Stimulated activated naive CD4-positive, alpha-beta T cell treated with Interleukin-2 at 50 U/mL for 16 hours (primary cell): ENCODE measurements at regions not wholly inside any gene's neighbourhood (a gene's known extent, or its start where the extent isn't known, plus 50 kb on each side); places are given as distances from the start of the nearest gene placed in this dataset.

ENCODE experiments used
- DNase-seq: peaks from one replicate; lab custom pipeline; 2025; lab: John Stamatoyannopoulos, UW

DNA sequence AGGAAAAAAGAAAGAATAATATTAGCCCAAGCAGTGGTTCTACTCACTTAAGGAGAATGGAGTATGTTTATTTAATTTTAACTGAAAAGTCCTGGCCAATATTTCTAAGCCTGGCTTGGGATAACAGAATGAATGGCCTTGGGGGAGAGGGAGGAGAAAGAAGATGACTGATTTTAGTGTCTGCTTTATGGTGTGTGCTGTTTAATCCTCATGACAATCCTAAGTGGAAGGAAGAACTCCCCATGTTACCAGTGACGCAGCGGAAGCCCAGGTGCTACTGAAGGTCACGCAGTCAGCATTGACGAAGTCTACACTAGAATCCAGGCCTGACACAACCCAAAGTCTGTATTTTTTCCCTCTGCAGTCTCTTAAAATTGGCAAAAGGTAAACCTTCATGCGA is 50.5 kb downstream of the PALM2AKAP2 start:
- no peak for DNase-seq

DNA sequence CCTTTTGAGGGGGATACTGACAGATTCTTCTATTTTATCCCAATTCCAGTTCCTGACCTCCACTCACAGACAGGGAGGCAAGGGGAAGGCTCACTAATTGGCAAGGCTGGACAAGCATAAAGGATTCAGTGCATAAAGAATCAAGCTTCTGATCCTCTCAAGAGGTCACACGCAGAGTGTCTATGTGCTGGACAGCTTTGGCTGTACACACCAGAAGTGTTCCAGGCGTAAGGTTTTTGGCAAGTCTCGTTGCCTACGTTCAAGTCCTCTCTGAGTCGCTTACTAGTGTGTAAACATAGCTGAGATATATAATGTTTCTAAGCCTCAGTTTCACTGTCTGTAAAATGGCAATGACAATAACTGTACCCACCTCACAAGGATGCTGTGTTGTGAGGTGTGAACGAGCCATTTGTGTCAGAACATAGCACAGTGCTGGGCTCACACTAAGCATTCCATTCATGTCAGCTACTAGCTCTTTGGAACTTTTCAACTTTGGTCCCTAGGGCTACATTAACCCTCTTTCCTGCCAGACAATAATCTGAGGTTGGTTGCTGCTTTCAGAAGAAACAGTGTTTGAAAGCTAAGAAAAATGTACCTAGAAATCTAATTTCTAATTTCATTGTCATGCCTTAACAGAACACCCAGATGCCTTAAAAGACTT is 52.1 kb downstream of the PALM2AKAP2 start:
- no peak for DNase-seq

DNA sequence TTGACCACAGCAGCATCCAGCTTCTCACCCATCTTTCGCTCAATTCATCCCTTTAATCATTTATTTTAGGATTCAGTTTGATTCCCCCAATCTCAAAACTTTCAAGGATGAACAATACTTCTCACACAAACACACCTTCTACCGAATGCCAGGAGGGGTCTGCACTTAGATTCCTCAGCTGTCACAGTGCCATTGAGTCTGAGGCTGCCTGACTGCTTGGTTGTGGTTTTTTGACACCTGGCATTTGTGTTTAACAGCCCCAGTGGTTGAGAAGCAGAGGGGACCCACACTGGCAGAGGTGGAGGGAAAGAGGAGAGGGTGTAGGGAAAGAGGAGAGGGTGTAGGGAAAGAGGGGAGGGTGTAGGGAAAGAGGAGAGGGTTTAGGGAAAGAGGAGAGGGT is 54.9 kb downstream of the PALM2AKAP2 start:
- no peak for DNase-seq

DNA sequence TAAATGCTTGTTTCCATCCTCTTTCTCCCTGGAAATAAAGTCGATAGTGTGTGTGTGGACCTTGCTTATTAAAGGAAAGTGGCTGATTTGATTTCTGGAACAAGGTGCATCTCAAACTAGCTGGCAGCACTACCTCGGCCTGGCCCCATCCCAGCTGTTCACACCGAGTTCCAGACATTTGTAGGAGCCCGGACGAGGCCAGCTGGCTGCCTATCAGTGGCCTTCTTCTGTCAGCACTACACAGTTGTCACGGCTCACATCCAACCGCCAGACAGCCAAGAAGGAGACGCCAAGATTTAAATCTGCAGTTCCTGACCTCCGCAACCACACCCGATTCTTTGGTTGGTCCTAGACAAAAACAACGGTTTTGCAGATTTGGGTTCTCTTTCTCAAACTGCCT is 63.6 kb downstream of the PALM2AKAP2 start:
- no peak for DNase-seq

GRCh38 chr9:109845226-109845625 is 65.2 kb downstream of the PALM2AKAP2 start:
- DNase-seq: no peak

- DNase-seq: no peak
Observed at GRCh38 chr9:109846776-109847175, 66.8 kb downstream of the PALM2AKAP2 start.

- no peak for DNase-seq
Observed at GRCh38 chr9:109852556-109852955, 72.6 kb downstream of the PALM2AKAP2 start.

GRCh38 chr9:109855540-109855939 is 75.5 kb downstream of the PALM2AKAP2 start:
- DNase-seq: no peak

GRCh38 chr9:109856785-109857184 is 76.8 kb downstream of the PALM2AKAP2 start:
- DNase-seq: no peak

DNA sequence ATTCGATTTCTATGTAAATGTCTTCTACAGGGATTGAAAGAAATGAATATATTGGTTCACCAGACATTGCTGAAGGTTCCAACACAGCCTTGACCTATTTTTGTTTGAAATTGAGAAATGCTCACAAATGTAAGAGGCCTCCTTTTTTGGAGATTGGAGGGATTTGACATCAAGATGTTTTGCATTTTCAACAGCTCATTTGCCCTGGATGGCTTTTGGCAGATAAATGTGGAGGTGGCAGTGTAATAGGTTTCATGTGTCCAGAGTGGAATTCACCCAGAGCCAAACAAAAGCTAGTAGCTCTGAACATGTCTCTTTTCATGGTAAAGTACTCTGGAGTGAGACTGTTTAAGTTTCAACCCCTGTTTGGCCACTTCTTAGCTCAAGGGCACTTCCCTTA is 77.3 kb downstream of the PALM2AKAP2 start:
- no peak for DNase-seq

DNA sequence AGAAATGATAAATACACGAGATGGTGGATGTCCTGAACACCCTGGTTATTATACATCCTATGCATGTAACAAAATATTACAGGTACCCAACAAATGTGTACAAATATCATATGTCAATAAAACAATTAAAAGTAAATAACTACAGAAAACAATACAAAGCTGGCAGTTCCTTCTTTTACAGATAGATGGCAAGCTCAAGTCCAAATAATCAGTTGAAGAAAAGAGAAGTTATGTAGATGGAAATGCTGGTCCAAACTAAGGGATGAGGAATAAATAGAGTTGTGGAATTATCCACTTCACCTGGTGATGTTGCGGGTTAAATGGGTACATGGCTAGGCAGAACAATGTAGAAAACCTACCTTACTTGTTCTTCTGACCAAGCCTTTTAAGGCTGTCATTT is 79.4 kb downstream of the PALM2AKAP2 start:
- DNase-seq: no peak

GRCh38 chr9:109860521-109860920 is 80.5 kb downstream of the PALM2AKAP2 start:
- DNase-seq: no peak

DNA sequence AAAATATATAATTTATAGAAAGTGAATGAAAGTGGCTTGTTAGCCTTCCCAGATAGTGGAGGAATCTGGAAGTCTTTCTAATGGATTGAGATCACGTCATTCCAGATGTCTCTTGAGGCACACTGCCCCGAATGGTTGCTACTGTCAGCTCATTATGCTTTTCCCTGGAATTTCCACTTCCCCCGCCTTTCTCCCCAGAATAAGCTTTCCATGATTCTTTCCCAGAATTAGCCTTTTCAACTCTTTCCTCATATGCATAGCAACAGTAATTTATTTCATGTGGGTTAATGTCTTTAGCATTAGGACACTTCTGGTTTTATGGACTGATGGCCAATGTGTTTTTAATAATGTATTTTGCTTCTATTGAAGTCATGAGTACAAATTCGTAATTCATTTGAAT is 81.5 kb downstream of the PALM2AKAP2 start:
- no peak for DNase-seq

DNA sequence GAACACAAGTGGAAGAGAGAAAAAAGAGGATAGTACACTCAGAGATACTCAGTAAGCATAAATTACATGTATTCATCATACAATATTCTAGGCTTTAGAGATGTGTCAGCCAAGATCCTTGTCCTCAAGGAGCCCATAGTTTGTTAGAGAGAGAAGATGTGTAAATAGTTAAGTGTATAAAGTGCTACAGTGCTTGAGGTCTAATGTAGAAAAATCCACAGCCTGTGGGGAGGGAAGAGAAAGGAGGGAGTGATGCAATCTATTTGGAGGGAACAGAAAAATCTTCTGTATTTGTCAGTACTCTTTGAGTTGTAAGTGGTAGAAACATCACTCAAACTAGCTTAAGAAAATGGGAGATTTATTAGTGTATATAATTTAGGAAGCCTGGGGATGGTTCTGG is 81.9 kb downstream of the PALM2AKAP2 start:
- DNase-seq: no peak

- no peak for DNase-seq
Observed at GRCh38 chr9:109862452-109862851, 82.5 kb downstream of the PALM2AKAP2 start.

GRCh38 chr9:109863961-109864360 is 84.0 kb downstream of the PALM2AKAP2 start:
- DNase-seq: no peak

GRCh38 chr9:109865521-109865920 is 85.5 kb downstream of the PALM2AKAP2 start:
- no peak for DNase-seq

GRCh38 chr9:109868207-109868606 is 88.2 kb downstream of the PALM2AKAP2 start:
- no peak for DNase-seq

DNA sequence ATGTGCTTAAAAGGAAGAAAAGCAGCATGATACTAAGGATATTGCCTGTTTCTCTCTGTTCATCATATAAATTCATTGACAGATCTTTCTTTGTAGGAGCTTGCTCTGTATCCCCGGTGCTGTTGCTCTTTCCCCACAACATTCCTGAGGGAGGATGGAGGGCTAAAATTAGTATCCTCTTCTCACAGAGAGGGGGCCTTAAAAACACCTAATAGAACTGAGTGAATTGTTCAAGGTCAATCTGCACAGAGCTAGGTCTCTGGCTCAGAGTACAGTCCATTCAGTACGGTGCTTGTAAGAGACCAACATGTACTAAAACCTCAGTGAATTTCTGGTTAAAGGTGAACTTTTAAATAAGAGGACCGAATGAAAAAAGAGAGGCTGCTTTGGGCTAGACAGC is 88.7 kb downstream of the PALM2AKAP2 start:
- no peak for DNase-seq

DNA sequence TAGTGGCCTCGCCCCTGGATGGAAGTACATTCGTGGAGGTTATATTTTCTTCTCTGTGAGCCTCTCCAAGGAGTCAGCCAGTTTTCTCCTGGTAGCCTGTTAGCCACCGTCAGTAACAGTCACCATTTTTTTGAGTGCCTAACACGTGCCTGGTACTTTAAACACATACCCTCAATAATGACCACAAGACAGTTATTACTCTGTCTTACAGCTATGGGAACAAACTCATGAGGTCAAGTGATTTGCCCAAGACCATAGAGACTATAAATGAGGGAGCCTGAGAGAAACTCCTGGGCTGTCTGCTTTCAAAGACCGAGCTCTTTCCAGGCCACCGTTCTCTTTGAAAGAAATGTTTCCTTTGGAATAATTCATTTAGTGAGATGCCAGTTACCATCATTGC is 90.4 kb downstream of the PALM2AKAP2 start:
- no peak for DNase-seq

DNA sequence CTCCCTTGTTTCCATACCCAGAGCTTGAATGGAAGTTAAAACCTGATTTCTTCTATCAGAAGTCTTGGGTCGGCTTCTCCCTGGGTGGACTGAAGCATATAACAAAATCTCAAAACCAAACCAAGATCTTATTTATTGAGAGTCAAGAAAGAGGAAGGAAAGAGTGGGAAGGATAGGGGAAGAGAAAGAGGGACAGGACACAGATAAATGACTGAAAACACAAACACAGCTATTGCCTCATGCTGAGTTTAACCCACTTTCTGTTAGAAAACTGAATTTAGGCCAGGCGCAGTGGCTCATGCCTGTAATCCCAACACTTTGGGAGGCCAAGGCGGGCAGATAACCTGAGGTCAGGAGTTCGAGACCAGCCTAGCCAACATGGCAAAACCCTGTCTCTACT is 92.9 kb downstream of the PALM2AKAP2 start:
- DNase-seq: no peak

DNA sequence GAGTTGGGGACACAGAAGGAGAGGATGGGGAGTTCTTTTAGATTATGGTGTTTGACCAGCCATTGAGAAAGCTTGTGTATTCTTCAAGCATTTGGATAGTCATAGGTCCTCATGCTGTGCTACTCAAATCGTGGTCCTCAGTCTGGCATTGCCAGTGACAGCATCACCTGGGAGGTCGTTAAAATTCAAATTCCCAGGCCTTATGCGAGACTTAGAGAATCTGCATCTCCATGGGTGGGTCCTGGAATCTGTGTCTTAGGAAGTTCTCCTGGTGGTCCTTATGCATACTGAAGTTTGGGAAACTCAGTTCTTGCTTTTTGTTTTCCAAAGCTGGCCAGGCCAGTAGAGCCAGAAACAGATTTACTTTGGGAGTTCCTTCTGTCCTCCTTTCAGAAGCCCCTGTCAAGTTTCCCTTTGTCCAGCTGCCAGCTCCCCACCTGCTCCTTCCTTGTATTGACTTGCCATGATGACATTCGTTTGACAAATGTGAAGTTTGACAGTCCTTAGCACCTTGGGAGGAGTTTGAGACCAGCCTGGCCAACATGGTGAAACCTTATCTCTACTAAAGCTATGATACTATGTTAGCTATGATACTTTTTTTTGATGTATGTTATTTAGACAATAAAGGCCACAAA is 95.6 kb downstream of the PALM2AKAP2 start:
- DNase-seq: no peak

DNA sequence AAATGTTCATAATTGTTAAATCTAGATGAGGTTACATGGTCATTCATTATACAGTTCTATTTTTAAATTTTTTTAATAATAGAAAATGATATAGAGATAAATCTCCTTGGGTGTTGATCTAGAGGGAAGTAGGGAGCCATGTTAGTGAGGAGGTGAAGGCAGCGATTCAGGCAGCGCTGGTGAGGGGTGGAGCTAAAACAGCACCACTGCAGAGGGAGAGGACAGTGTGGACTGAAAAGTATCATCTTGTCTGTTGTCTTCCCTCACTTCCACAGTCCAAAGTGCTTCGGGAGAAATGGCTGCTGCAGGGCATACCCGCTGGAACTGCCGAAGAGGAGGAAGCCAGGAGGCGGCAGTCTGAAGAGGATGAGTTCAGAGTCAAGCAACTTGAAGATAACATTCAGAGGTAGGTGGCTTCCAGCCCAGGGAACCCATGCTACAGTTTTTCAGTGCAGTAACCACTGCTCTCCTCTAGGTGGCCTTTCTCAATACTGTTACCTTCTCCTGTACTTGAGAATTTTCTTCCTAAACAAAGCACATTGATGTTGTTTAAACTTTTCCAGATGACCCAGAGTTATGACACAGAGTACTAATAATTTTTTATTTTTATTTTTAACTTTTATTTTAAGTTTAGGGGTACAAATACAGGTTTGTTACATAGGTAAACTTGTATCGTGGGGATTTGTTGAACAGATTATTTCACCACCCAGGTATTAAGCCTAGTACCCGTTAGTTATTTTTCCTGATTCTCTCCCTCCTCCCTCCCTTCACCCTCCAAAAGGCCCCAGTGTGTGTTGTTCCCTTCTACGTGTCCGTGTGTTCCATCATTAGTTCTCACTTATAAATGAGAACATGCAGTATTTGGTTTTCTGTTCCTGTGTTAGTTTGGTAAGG is 100.5 kb downstream of the PALM2AKAP2 start:
- no peak for DNase-seq
